ENCODE measurements at regions not wholly inside any gene's neighbourhood (a gene's known extent, or its start where the extent isn't known, plus 50 kb on each side); places are given as distances from the start of the nearest gene placed in this dataset.

- TF ChIP-seq ZNF8 (CRISPR knock-in tag; IDR thresholded peaks at IDR 0.05) = no peak
- no peak for TF ChIP-seq RARB (CRISPR knock-in tag; IDR thresholded peaks at IDR 0.05)
- TF ChIP-seq PATZ1 (CRISPR knock-in tag; IDR thresholded peaks at IDR 0.05; ENCODE audit: borderline replicate concordance) = no peak
- TF ChIP-seq ISL1 (CRISPR knock-in tag; IDR thresholded peaks at IDR 0.05) = no peak
- no peak for TF ChIP-seq BACH2 (CRISPR knock-in tag; IDR thresholded peaks at IDR 0.05; ENCODE audit: borderline replicate concordance)
- TF ChIP-seq ZFP3 (CRISPR knock-in tag; IDR thresholded peaks at IDR 0.05) = no peak
- no peak for TF ChIP-seq TCF4 (CRISPR knock-in tag; IDR thresholded peaks at IDR 0.05; ENCODE audit: borderline replicate concordance)
- TF ChIP-seq PPARA (CRISPR knock-in tag; IDR thresholded peaks at IDR 0.05; ENCODE audit: borderline replicate concordance) = no peak
- no peak for TF ChIP-seq OSR1 (CRISPR knock-in tag; IDR thresholded peaks at IDR 0.05)
- TF ChIP-seq ARNTL (CRISPR knock-in tag; IDR thresholded peaks at IDR 0.05; ENCODE audit: borderline replicate concordance, low read depth) = no peak
- TF ChIP-seq ZNF70 (CRISPR knock-in tag; IDR thresholded peaks at IDR 0.05) = no peak
- no peak for TF ChIP-seq CSDC2 (CRISPR knock-in tag; IDR thresholded peaks at IDR 0.05)
- no peak for TF ChIP-seq CREB5 (CRISPR knock-in tag; IDR thresholded peaks at IDR 0.05; ENCODE audit: low read depth)
- no peak for TF ChIP-seq ESRRG (CRISPR knock-in tag; IDR thresholded peaks at IDR 0.05)
These were observed 1324.7 kb downstream of the GATA3 start for GRCh38 chr10:9379183-9379582.
